CD4-positive, alpha-beta T cell (primary cell): ENCODE measurements at regions not wholly inside any gene's neighbourhood (a gene's known extent, or its start where the extent isn't known, plus 50 kb on each side); places are given as distances from the start of the nearest gene placed in this dataset.

Source experiments
- ATAC-seq: fragments of 200-7000 bp; cut with Tn5 transposase; one replicate; pipeline ENCODE4 v1.10.0; 2022; ENCODE audit warnings: mild to moderate bottlenecking; ENCODE audit not compliant: poor library complexity
- CTCF ChIA-PET: fragments of 350-600 bp; sonication (Branson Sonifier 250); formaldehyde crosslinking; loops from one replicate; lab custom pipeline; 2021; ENCODE audit warnings: antibody characterized with exemption, inconsistent platforms; lab: Charles Lee
- POLR2A ChIA-PET: fragments of 350-600 bp; sonication (Branson Sonifier 250); formaldehyde crosslinking; loops from one replicate; lab custom pipeline; 2021; ENCODE audit warnings: antibody characterized with exemption, inconsistent platforms; lab: Charles Lee
- DNase-seq, 14 experiments: peaks; one replicate each; pipeline ENCODE4 v3.0.0-alpha.2; 2013 to 2020; ENCODE audit warnings: mixed read lengths in 2 of 14
- H3K27ac ChIP-seq, 2 donors: one replicate each; pipeline versions ENCODE4 v1.5.1 to v1.7.0; 2013; ENCODE audit warnings: low read length in 2 of 2, low read depth in 1 of 2, mild to moderate bottlenecking in 1 of 2
- H3K27me3 ChIP-seq, 2 experiments: 1 replicate in 1 of 2; 2 replicates in 1 of 2; pipeline versions ENCODE4 v1.6.1 to v1.7.0; 2013; ENCODE audit warnings: low read length in 2 of 2, control low read depth in 1 of 2, mild to moderate bottlenecking in 1 of 2, moderate library complexity in 1 of 2; ENCODE audit not compliant: insufficient read depth in 2 of 2, control insufficient read depth in 1 of 2
- H3K36me3 ChIP-seq: one replicate; pipeline ENCODE4 v1.6.1; 2013; ENCODE audit warnings: low read length, control low read depth; ENCODE audit not compliant: insufficient read depth
- H3K4me1 ChIP-seq: one replicate; pipeline ENCODE4 v1.6.1; 2013; ENCODE audit warnings: low read length, control low read depth; ENCODE audit not compliant: insufficient read depth
- H3K4me3 ChIP-seq: one replicate; pipeline ENCODE4 v1.5.1; 2013; ENCODE audit warnings: mild to moderate bottlenecking, low read length, moderate library complexity
- H3K9me3 ChIP-seq, 2 experiments: 1 replicate in 1 of 2; 2 replicates in 1 of 2; pipeline versions ENCODE4 v1.6.1 to v1.7.0; 2013; ENCODE audit warnings: low read length in 2 of 2, mild to moderate bottlenecking in 2 of 2, control low read depth in 1 of 2, moderate library complexity in 1 of 2; ENCODE audit not compliant: control insufficient read depth in 1 of 2, insufficient read depth in 1 of 2
- H3K27ac Mint-ChIP-seq: one replicate; pipeline ENCODE4 v1.8.0; 2020; ENCODE audit warnings: mixed read lengths
- H3K27me3 Mint-ChIP-seq: one replicate; pipeline ENCODE4 v1.8.0; 2021; ENCODE audit warnings: mixed read lengths
- H3K36me3 Mint-ChIP-seq: one replicate; pipeline ENCODE4 v1.8.0; 2021; ENCODE audit warnings: low read depth, mixed read lengths
- H3K4me1 Mint-ChIP-seq: one replicate; pipeline ENCODE4 v1.8.0; 2021; ENCODE audit warnings: low read depth, mixed read lengths
- H3K4me3 Mint-ChIP-seq: one replicate; pipeline ENCODE4 v1.8.0; 2020; ENCODE audit warnings: mild to moderate bottlenecking, mixed read lengths
- H3K9me3 Mint-ChIP-seq: one replicate; pipeline ENCODE4 v1.8.0; 2020; ENCODE audit warnings: mixed read lengths
- intact Hi-C, 2 experiments: fragments of 100-400 bp; cut with DNase I in 1 of 2; cut with micrococcal nuclease in 1 of 2; formaldehyde crosslinking; loops; one replicate each; pipeline versions ENCODE4 v1.15.1 to v1.9.0; 2023 to 2025; cut with DNase I, micrococcal nuclease
- TF ChIP-seq, protein P1 (sequence below): fragments of 200-600 bp; IDR thresholded peaks from one replicate; pipeline ENCODE4 v1.8.0; 2022; ENCODE audit warnings: antibody characterized with exemption, mild to moderate bottlenecking

DNA sequence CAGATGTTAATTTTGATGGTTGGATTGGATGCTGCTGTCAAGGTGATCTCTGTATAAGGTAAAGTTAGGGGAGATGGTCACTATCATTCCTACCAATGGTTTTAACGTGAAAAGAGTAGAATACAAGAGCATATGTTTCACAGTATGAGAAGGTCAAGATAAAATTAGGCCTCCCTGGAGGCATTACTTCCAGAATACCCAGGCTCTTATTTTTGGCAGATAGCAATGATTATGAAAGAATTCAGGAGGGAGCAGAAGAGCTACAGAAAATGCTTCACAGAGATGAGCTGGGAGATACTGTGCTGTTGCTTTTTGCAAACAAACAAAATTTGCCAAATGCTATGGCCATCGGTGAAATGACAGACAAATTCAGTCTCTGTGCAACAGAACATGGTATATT lies 547.5 kb upstream of the SPRY2 start:
- DNase-seq (no peak), ATAC-seq (no peak)
- no peaks in the 10 kb centered on the region for H3K36me3 Mint-ChIP-seq
- H3K9me3 ChIP-seq: peaks cover 0 to 4% of the 10 kb centered on the region in 2 experiments
- H3K9me3 Mint-ChIP-seq: no peaks in the 10 kb centered on the region
- H3K4me3 ChIP-seq: no peak overlapping the region
- H3K4me1 ChIP-seq: no peaks in the 10 kb centered on the region
- TF ChIP-seq, protein P1, sequence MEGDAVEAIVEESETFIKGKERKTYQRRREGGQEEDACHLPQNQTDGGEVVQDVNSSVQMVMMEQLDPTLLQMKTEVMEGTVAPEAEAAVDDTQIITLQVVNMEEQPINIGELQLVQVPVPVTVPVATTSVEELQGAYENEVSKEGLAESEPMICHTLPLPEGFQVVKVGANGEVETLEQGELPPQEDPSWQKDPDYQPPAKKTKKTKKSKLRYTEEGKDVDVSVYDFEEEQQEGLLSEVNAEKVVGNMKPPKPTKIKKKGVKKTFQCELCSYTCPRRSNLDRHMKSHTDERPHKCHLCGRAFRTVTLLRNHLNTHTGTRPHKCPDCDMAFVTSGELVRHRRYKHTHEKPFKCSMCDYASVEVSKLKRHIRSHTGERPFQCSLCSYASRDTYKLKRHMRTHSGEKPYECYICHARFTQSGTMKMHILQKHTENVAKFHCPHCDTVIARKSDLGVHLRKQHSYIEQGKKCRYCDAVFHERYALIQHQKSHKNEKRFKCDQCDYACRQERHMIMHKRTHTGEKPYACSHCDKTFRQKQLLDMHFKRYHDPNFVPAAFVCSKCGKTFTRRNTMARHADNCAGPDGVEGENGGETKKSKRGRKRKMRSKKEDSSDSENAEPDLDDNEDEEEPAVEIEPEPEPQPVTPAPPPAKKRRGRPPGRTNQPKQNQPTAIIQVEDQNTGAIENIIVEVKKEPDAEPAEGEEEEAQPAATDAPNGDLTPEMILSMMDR: no peak
- H3K27me3 Mint-ChIP-seq: no peaks in the 10 kb centered on the region
- H3K36me3 ChIP-seq: no peaks in the 10 kb centered on the region
- intact Hi-C loops: no loop called here
- no peaks in the 10 kb centered on the region for H3K27me3 ChIP-seq
- H3K4me1 Mint-ChIP-seq: no peaks in the 10 kb centered on the region
- no peak overlapping the region for H3K4me3 Mint-ChIP-seq
- H3K27ac ChIP-seq: no peak overlapping the region
- CTCF ChIA-PET: no interaction called here
- H3K27ac Mint-ChIP-seq: no peak overlapping the region
- POLR2A ChIA-PET: no interaction called here

DNA sequence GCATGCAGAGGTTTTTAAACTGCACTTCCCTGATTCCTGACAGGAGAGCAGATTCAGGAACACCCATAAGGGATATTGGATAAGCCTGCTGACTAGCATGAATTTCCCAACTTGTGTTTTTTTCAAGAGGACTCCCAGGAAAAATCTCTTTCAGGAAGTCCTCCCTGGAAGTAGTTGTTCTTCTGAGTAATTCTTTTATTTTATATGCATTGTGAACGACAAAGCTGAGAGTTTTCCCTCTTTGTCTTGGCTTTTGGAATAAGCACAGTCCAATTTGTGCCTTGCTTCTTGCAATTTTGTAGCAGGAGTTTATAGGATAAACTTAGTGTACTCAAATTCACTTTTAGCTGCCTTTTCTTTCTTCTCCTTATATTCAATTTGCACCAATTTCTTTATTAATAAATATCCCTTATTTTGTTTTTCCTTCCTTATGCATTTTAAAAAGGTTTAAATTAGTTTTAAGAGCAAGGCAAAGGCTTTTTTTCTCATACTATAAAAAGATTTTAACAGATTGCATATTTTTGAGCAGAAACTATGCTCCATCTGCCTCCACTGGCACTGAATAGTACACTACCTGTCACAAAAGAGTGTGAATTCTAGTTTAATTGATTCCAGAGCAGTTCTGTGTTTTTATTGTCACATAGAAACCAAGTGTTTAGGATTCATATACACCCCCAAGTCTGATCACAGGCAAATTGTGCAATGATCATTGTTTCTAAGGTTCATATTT lies 543.3 kb upstream of the SPRY2 start:
- no peak overlapping the region for H3K27ac Mint-ChIP-seq
- Histone ChIP-seq H3K36me3 (no peaks in the 10 kb centered on the region), H3K9me3 (peaks cover 0 to 4% of the 10 kb centered on the region in 2 experiments), H3K27ac (no peak overlapping the region), H3K27me3 (no peaks in the 10 kb centered on the region), H3K4me1 (no peaks in the 10 kb centered on the region), H3K4me3 (no peak overlapping the region)
- ChIA-PET CTCF (no interaction called here), POLR2A (no interaction called here)
- ATAC-seq (no peak), DNase-seq (no peak)
- H3K4me3 Mint-ChIP-seq: no peak overlapping the region
- no peaks in the 10 kb centered on the region for H3K36me3 Mint-ChIP-seq
- TF ChIP-seq, protein P1: no peak
- no peaks in the 10 kb centered on the region for H3K9me3 Mint-ChIP-seq
- H3K27me3 Mint-ChIP-seq: no peaks in the 10 kb centered on the region
- H3K4me1 Mint-ChIP-seq: no peaks in the 10 kb centered on the region
- intact Hi-C loops: no loop called here

DNA sequence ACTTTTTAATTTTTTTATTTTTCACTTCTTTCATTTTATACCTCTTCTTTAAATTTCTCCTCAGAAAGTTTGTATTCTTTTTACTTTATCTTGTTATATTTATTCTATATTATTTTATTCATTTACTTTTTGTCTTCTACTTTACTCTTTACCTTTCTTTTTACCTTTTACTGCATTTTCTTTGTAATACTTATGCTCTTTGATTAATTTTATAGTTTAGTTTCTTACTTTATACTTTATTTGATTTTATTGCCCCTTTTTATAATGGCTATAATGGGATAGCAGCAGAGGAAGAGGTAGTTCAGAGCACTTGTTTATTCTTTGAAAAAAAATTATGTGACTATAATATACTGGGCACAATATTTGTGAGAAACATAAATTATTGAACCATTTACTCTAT lies 542.6 kb upstream of the SPRY2 start:
- CTCF ChIA-PET: no interaction called here
- no peaks in the 10 kb centered on the region for H3K36me3 ChIP-seq
- H3K27ac Mint-ChIP-seq: no peak overlapping the region
- TF ChIP-seq, protein P1: no peak
- intact Hi-C loops: no loop called here
- H3K36me3 Mint-ChIP-seq: no peaks in the 10 kb centered on the region
- no peaks in the 10 kb centered on the region for H3K4me1 Mint-ChIP-seq
- no peak overlapping the region for H3K4me3 Mint-ChIP-seq
- POLR2A ChIA-PET: no interaction called here
- no peaks in the 10 kb centered on the region for H3K4me1 ChIP-seq
- H3K27me3 Mint-ChIP-seq: no peaks in the 10 kb centered on the region
- no peak overlapping the region for H3K27ac ChIP-seq
- H3K4me3 ChIP-seq: no peak overlapping the region
- no peak for ATAC-seq
- H3K27me3 ChIP-seq: no peaks in the 10 kb centered on the region
- no peak for DNase-seq
- H3K9me3 ChIP-seq: peaks cover 0 to 4% of the 10 kb centered on the region in 2 experiments
- H3K9me3 Mint-ChIP-seq: no peaks in the 10 kb centered on the region
